GM12892 (cell line): ENCODE measurements at regions not wholly inside any gene's neighbourhood (a gene's known extent, or its start where the extent isn't known, plus 50 kb on each side); places are given as distances from the start of the nearest gene placed in this dataset.
"Not testable (repeated sequence)": the region's sequence is repeated elsewhere in the genome, so short reads cannot be mapped to it uniquely, and the experiment has no call there.

Experiments used
- DNase-seq: peaks from one replicate; pipeline ENCODE4 v3.0.0; 2011; ENCODE audit not compliant: insufficient read length
- FAIRE-seq: peaks from 2 replicates; lab custom pipeline; 2011; peaks lifted over from hg19 to GRCh38; lab: Jason Lieb, UNC

GRCh38 chr2:111327726-111328125 is 207.0 kb downstream of the BCL2L11 start:
- DNase-seq, FAIRE-seq: not testable (repeated sequence)

- DNase-seq, FAIRE-seq: not testable (repeated sequence)
Observed at GRCh38 chr2:111329309-111329708, 208.6 kb downstream of the BCL2L11 start.

- FAIRE-seq, DNase-seq: not testable (repeated sequence)
Observed at GRCh38 chr2:111331099-111331724, 210.5 kb downstream of the BCL2L11 start.

- FAIRE-seq, DNase-seq: not testable (repeated sequence)
Observed at GRCh38 chr2:111335220-111335907, 214.7 kb downstream of the BCL2L11 start.

GRCh38 chr2:111338474-111338873 is 217.8 kb downstream of the BCL2L11 start:
- DNase-seq, FAIRE-seq: not testable (repeated sequence)

- DNase-seq, FAIRE-seq: not testable (repeated sequence)
Observed at GRCh38 chr2:111339476-111339875, 218.8 kb downstream of the BCL2L11 start.

GRCh38 chr2:111344590-111344989 is 223.9 kb downstream of the BCL2L11 start:
- not testable (repeated sequence) for DNase-seq, FAIRE-seq

GRCh38 chr2:111345439-111345838 is 224.7 kb downstream of the BCL2L11 start:
- not testable (repeated sequence) for DNase-seq, FAIRE-seq

GRCh38 chr2:111346018-111346930 is 225.6 kb downstream of the BCL2L11 start:
- FAIRE-seq, DNase-seq: not testable (repeated sequence)

GRCh38 chr2:111347695-111348094 is 227.0 kb downstream of the BCL2L11 start:
- FAIRE-seq, DNase-seq: not testable (repeated sequence)

- DNase-seq, FAIRE-seq: not testable (repeated sequence)
Observed at GRCh38 chr2:111348316-111348715, 227.6 kb downstream of the BCL2L11 start.

GRCh38 chr2:111355022-111355817 is 234.5 kb downstream of the BCL2L11 start:
- not testable (repeated sequence) for FAIRE-seq, DNase-seq

- DNase-seq, FAIRE-seq: not testable (repeated sequence)
Observed at GRCh38 chr2:111355823-111356511, 235.3 kb downstream of the BCL2L11 start.

- not testable (repeated sequence) for FAIRE-seq
Observed at GRCh38 chr2:111356512-111357031, 235.9 kb downstream of the BCL2L11 start.

GRCh38 chr2:111365986-111366640 is 245.4 kb downstream of the BCL2L11 start:
- not testable (repeated sequence) for DNase-seq, FAIRE-seq

More at GRCh38 chr2:111356512-111357031, 235.9 kb downstream of the BCL2L11 start:
- not testable (repeated sequence) for DNase-seq

GRCh38 chr2:111366641-111367029 is 245.9 kb downstream of the BCL2L11 start:
- FAIRE-seq, DNase-seq: not testable (repeated sequence)

- DNase-seq, FAIRE-seq: not testable (repeated sequence)
Observed at GRCh38 chr2:111367080-111367479, 246.4 kb downstream of the BCL2L11 start.

- not testable (repeated sequence) for FAIRE-seq, DNase-seq
Observed at GRCh38 chr2:111367871-111368270, 247.2 kb downstream of the BCL2L11 start.
